H7 (cell line): ENCODE measurements at regions not wholly inside any gene's neighbourhood (a gene's known extent, or its start where the extent isn't known, plus 50 kb on each side); places are given as distances from the start of the nearest gene placed in this dataset.
A peak's percentile ranks its signal among the peaks of the same experiment; 100 is the strongest.

Experiments
- DNase-seq: peaks from one replicate; pipeline ENCODE4 v3.0.0; 2012
- H3K27me3 ChIP-seq: 2 replicates; pipeline ENCODE4 v1.6.0; 2011; ENCODE audit warnings: mild to moderate bottlenecking, low read length; ENCODE audit not compliant: control insufficient read depth, insufficient read depth
- H3K36me3 ChIP-seq: replicated peaks from 2 replicates; pipeline ENCODE4 v1.5.1; 2011; ENCODE audit warnings: low read length; ENCODE audit not compliant: control insufficient read depth, insufficient read depth
- H3K4me3 ChIP-seq: 2 replicates; pipeline ENCODE4 v1.5.1; 2011; ENCODE audit warnings: low read depth, mild to moderate bottlenecking, control low read depth, low read length, moderate library complexity; ENCODE audit not compliant: insufficient read depth

GRCh38 chr14:98896449-98896848 is 375.5 kb downstream of the BCL11B start:
- H3K4me3 ChIP-seq, result no peak overlapping the region
- DNase-seq, result no peak

GRCh38 chr14:98897605-98898309 is 374.2 kb downstream of the BCL11B start:
- Histone ChIP-seq H3K4me3 (no peak overlapping the region), H3K36me3 (no peaks in the 10 kb centered on the region), H3K27me3 (no peaks in the 10 kb centered on the region)
- DNase-seq, result no peak

More at GRCh38 chr14:98896449-98896848, 375.5 kb downstream of the BCL11B start:
- Histone ChIP-seq H3K27me3 (no peaks in the 10 kb centered on the region), H3K36me3 (no peaks in the 10 kb centered on the region)

DNA sequence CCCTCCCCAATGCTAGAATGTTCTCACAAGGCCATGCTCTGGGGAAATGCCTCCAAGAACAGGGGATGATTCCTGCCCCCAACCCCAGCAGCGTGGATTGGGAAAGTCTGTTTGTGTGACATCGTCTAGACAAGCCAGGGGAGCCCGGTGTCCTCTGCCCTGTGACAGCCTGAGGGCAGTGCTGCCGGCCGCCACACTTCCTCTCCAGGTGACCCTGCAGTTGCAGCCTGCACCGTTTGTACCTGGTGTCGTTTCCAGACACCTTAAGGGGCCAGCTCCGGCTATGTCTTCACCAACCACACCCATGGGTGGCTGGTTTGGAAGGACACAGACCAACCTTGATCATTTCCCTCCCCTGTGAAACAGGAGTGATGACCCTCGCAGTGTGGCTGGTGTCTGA is 372.6 kb downstream of the BCL11B start:
- H3K27me3 ChIP-seq, result no peaks in the 10 kb centered on the region
- DNase-seq, result no peak
- no peaks in the 10 kb centered on the region for H3K36me3 ChIP-seq
- H3K4me3 ChIP-seq, result no peak overlapping the region

- Histone ChIP-seq H3K36me3 (no peaks in the 10 kb centered on the region), H3K27me3 (no peaks in the 10 kb centered on the region), H3K4me3 (no peak overlapping the region)
- DNase-seq, result no peak
Measured at GRCh38 chr14:98900236-98900635, 371.8 kb downstream of the BCL11B start.

- Histone ChIP-seq H3K36me3 (no peaks in the 10 kb centered on the region), H3K4me3 (no peak overlapping the region), H3K27me3 (no peaks in the 10 kb centered on the region)
- no peak for DNase-seq
Measured at GRCh38 chr14:98900798-98901197, 371.2 kb downstream of the BCL11B start.

DNA sequence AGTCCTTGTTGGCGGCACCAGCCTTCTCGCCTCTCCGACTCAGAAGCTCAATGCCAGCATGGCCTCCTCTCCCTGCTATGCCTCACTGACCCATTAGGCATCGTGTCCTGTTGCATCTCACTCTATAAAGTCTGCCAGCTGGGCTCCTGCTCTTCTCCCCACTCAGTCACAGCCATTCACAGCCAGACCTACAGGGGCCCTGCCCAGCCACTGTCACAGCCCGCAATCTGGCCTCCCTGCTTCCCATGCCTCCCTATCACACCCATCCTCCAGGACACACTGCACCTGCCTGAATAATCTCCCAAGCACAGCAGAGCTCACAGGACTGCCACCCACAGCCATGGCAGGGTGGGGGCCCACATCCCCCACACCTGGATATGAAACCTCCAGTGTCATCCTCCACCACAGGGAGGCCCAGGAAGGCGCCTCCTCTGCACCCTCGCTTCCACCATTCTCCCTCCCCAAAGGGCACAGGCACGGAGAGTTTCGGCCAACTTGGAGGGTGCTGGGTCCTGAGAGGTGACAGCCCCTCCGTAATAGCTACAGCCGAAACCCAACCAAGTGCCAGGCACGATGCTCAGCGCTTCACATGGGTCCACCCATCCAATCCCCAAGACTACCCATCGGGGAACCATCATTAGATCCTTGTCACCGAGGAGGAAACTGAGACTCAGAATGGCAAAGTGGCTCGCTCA is 370.3 kb downstream of the BCL11B start:
- no peaks in the 10 kb centered on the region for H3K36me3 ChIP-seq
- no peak overlapping the region for H3K4me3 ChIP-seq
- H3K27me3 ChIP-seq, result no peaks in the 10 kb centered on the region
- no peak for DNase-seq

DNA sequence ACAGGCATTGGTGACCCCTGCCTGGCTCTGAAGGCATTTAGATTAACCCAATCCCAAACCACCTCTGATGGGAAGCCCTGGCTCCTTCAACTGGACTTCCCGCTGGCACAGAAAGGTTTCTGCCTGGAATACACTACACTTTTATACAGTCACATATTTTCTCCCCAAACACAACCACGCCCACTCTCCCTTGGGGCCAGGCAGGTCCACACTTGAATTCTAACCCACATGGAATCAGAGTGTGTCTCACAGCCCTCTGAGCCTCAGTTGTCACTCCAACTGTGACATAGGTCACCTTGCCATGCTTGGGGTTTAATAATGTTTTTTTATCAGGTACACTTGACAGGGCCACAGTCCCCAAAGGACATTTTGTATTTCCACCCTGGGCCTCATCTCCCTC is 368.6 kb downstream of the BCL11B start:
- no peak for DNase-seq
- Histone ChIP-seq H3K27me3 (no peaks in the 10 kb centered on the region), H3K36me3 (no peaks in the 10 kb centered on the region)

DNA sequence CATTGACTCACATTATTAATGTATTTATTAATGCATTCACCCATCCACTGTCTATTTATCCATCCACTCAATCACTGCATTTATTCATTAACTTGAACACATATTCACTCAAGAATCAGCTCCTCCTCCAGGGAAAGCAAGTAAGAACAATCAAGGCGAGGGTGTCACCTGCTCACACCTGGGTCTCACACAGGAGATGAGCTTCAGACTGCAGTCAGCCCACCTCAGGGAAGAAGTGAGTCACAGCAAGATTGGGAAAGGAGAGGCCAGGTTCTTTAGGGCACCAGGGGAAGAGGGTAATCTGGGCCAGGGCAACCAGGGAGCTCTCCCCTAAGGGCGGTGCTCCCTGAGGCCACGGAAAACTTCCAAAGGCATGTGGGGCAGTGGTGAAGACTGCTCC is 367.3 kb downstream of the BCL11B start:
- Histone ChIP-seq H3K27me3 (no peaks in the 10 kb centered on the region), H3K36me3 (no peaks in the 10 kb centered on the region), H3K4me3 (no peak overlapping the region)
- DNase-seq, result no peak

More for the DNA sequence above, 368.6 kb downstream of the BCL11B start:
- no peak overlapping the region for H3K4me3 ChIP-seq

DNA sequence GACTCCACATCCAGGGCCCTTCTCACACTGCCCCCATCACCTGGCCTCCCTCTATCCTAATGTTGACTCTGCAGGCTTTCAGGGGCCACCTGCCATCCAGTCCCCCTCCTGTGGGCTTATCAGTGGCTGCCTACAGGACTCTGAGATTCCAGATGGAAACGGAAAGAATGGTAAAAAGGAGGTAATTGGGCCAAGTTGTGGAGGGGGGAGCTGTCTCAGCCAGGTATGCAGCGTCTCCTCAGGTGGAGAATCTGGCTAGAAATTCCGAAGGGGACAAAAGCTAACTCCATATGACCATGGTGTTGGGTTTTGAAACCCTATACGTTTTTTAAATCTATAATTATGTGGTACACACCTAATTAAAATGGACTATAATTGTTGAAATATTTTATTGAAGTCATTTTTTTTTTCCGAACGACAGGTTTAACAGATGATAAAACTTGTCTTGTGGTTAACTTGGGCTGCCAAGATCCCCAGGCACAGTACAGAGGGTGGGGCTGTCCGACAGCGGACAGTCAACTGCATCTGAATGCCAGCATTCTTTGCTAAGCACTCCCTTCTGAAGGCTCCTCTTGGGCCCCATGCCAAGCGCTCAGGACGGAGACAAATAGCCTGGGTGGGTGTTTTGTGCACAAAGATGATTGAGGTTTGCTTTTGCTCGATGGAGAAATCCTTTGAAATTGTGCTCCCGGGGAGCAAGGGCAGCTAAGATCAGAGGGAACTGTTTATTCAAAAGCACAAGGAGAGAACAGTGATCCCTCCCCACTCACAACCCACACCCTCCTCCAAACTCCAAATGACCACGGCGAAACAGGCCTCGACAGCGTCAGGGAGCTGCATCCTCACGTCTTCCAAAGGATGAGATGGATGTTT is 365.6 kb downstream of the BCL11B start:
- no peak overlapping the region for H3K4me3 ChIP-seq
- DNase-seq, result peak; percentile 59
- H3K27me3 ChIP-seq, result no peaks in the 10 kb centered on the region
- H3K36me3 ChIP-seq, result no peaks in the 10 kb centered on the region

GRCh38 chr14:98907271-98907670 is 364.7 kb downstream of the BCL11B start:
- DNase-seq, result no peak
- Histone ChIP-seq H3K4me3 (no peak overlapping the region), H3K27me3 (no peaks in the 10 kb centered on the region), H3K36me3 (no peaks in the 10 kb centered on the region)

GRCh38 chr14:98908050-98908449 is 363.9 kb downstream of the BCL11B start:
- no peak for DNase-seq

GRCh38 chr14:98909251-98909944 is 362.6 kb downstream of the BCL11B start:
- no peak for DNase-seq
- H3K4me3 ChIP-seq, result no peak overlapping the region
- H3K27me3 ChIP-seq, result no peaks in the 10 kb centered on the region
- no peaks in the 10 kb centered on the region for H3K36me3 ChIP-seq

More at GRCh38 chr14:98908050-98908449, 363.9 kb downstream of the BCL11B start:
- no peaks in the 10 kb centered on the region for H3K36me3 ChIP-seq
- H3K27me3 ChIP-seq, result no peaks in the 10 kb centered on the region
- no peak overlapping the region for H3K4me3 ChIP-seq

DNA sequence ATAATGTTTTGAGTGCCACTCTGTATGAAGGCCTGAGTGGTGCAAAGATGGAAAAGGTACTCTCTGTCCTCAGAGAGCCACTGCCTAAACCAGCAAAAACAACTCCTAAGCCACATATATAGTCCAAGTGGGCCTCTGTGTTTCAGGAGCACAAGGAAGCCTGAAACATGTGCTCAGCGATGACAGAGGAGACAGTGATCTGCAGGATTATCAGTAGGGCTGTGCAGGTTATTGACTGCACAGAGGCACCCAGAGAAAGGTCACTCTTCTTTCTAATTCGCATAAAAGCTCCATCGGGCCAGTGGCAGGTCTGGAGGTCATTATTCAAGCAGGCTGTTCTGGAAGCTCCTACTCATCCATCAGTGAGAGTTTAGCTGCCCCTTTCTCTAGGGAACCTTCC is 361.9 kb downstream of the BCL11B start:
- DNase-seq, result no peak
- Histone ChIP-seq H3K36me3 (no peaks in the 10 kb centered on the region), H3K4me3 (no peak overlapping the region), H3K27me3 (no peaks in the 10 kb centered on the region)

GRCh38 chr14:98912655-98913054 is 359.3 kb downstream of the BCL11B start:
- H3K27me3 ChIP-seq, result no peaks in the 10 kb centered on the region
- H3K36me3 ChIP-seq, result no peaks in the 10 kb centered on the region

More at GRCh38 chr14:98912655-98913054, 359.3 kb downstream of the BCL11B start:
- H3K4me3 ChIP-seq, result no peak overlapping the region
- DNase-seq, result no peak
